HG02943 (cell line): ENCODE measurements at regions not wholly inside any gene's neighbourhood (a gene's known extent, or its start where the extent isn't known, plus 50 kb on each side); places are given as distances from the start of the nearest gene placed in this dataset.
"Not testable (repeated sequence)": the region's sequence is repeated elsewhere in the genome, so short reads cannot be mapped to it uniquely, and the experiment has no call there.

Source experiments
- ATAC-seq: cut with Tn5 transposase; IDR thresholded peaks from one replicate; pipeline ENCODE4 v1.9.1; 2021; ENCODE audit warnings: mild to moderate bottlenecking, low read depth, moderate library complexity; ENCODE audit not compliant: unreplicated experiment

- not testable (repeated sequence) for ATAC-seq
These were observed 246.9 kb upstream of the PLGLB2 start for GRCh38 chr2:87500951-87501350.

GRCh38 chr2:87502948-87503347, 244.9 kb upstream of the PLGLB2 start:
- not testable (repeated sequence) for ATAC-seq

- not testable (repeated sequence) for ATAC-seq
These were observed 242.6 kb upstream of the PLGLB2 start for GRCh38 chr2:87505239-87505638.

- not testable (repeated sequence) for ATAC-seq
These were observed 242.0 kb upstream of the PLGLB2 start for GRCh38 chr2:87505909-87506308.

- ATAC-seq, result not testable (repeated sequence)
These were observed 240.2 kb upstream of the PLGLB2 start for GRCh38 chr2:87507378-87508348.

GRCh38 chr2:87511195-87511778, 236.6 kb upstream of the PLGLB2 start:
- not testable (repeated sequence) for ATAC-seq

- not testable (repeated sequence) for ATAC-seq
These were observed 234.9 kb upstream of the PLGLB2 start for GRCh38 chr2:87512864-87513530.

GRCh38 chr2:87514034-87514433, 233.9 kb upstream of the PLGLB2 start:
- peak; percentile 73 for ATAC-seq

GRCh38 chr2:87514515-87514914, 233.4 kb upstream of the PLGLB2 start:
- not testable (repeated sequence) for ATAC-seq

GRCh38 chr2:87515226-87515625, 232.7 kb upstream of the PLGLB2 start:
- ATAC-seq, result not testable (repeated sequence)

- ATAC-seq, result not testable (repeated sequence)
These were observed 232.0 kb upstream of the PLGLB2 start for GRCh38 chr2:87515875-87516274.

- ATAC-seq, result not testable (repeated sequence)
These were observed 231.4 kb upstream of the PLGLB2 start for GRCh38 chr2:87516369-87516967.

GRCh38 chr2:87517438-87517837, 230.4 kb upstream of the PLGLB2 start:
- ATAC-seq, result not testable (repeated sequence)

GRCh38 chr2:87518066-87518465, 229.8 kb upstream of the PLGLB2 start:
- ATAC-seq, result not testable (repeated sequence)

GRCh38 chr2:87518547-87518946, 229.3 kb upstream of the PLGLB2 start:
- ATAC-seq, result not testable (repeated sequence)

- ATAC-seq, result not testable (repeated sequence)
These were observed 228.5 kb upstream of the PLGLB2 start for GRCh38 chr2:87519158-87520011.

- ATAC-seq, result peak; percentile 70
These were observed 226.8 kb upstream of the PLGLB2 start for GRCh38 chr2:87521057-87521456.

GRCh38 chr2:87521489-87521888, 226.4 kb upstream of the PLGLB2 start:
- not testable (repeated sequence) for ATAC-seq

GRCh38 chr2:87524619-87525188, 223.2 kb upstream of the PLGLB2 start:
- not testable (repeated sequence) for ATAC-seq
